ENCODE measurements at regions not wholly inside any gene's neighbourhood (a gene's known extent, or its start where the extent isn't known, plus 50 kb on each side); places are given as distances from the start of the nearest gene placed in this dataset.

DNA sequence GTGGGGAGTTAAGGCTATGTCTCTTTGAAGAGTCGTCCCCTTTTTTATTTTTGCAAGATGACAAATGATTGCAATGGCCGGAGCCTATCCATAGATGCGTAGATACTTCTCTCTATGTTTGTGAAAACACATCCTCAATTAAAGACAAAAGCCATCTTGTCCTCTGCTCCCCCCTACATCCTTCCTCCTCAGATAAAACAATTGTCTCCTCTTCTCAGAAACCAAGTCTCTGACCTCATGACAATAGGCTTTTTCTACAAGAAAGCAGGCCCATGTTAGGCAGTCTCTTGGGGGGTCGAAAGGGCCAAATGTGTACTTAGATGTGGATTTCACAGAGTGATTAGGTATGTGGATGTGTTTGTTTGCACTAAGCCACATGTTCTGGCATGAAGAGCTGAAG lies 51.1 kb upstream of the SSTR4 start:
- no peak for DNase-seq (ENCODE audit: low read depth, low spot score)
- in situ Hi-C loops (cut with MboI) (no loop called here), intact Hi-C loops (cut with micrococcal nuclease; ENCODE audit: unreplicated experiment) (no loop called here)
- 36% methylated on average over 4 of the region's 4 CpGs for WGBS (ENCODE audit: insufficient coverage, insufficient replicate concordance, low lambda C conversion rate, missing lambda C conversion rate)
- H3K79me2 ChIP-seq (ENCODE audit: control insufficient read depth, insufficient read depth, low read length), result no peaks in the 10 kb centered on the region
- no peak overlapping the region for H3K9ac ChIP-seq (ENCODE audit: control insufficient read depth, insufficient read depth, low read length)
- no peak overlapping the region for H3K4me2 ChIP-seq (ENCODE audit: control insufficient read depth, insufficient read depth)
- TF ChIP-seq STAT3 (IDR thresholded peaks at IDR 0.05; ENCODE audit: low read depth, low read length), result no peak
- no peak for TF ChIP-seq CUX1 (IDR thresholded peaks at IDR 0.05; ENCODE audit: insufficient replicate concordance, low read depth, low read length)
- no peak for TF ChIP-seq HSF1 (IDR thresholded peaks at IDR 0.05; ENCODE audit: low read depth, low read length)
- POLR2A ChIA-PET, result no interaction called here
- H3K4me1 ChIP-seq (ENCODE audit: control insufficient read depth, insufficient read depth, low read length), result no peaks in the 10 kb centered on the region
- FAIRE-seq, result no peak
- SMC1A ChIA-PET (ENCODE audit: uncharacterized antibody, unreplicated experiment), result no interaction called here
- no peak overlapping the region for H2AFZ ChIP-seq (ENCODE audit: control insufficient read depth, low read depth, low read length)
- H3K9me3 ChIP-seq (replicated peaks; ENCODE audit: control insufficient read depth, insufficient read depth, low read length), result no peaks in the 10 kb centered on the region; the same call in 2 of the 3 replicates
- CTCF ChIA-PET, result no interaction called here
- H3K27me3 ChIP-seq (replicated peaks in 1 of 2; ENCODE audit: control insufficient read depth in 2 of 2, insufficient read depth in 2 of 2, low read length in 1 of 2), result no peaks in the 10 kb centered on the region; a peak in 1 of 4 replicates
- BruUV-seq (replicated peaks), result no TSS peak
- no peak for ATAC-seq
- H3K27ac ChIP-seq (ENCODE audit: control insufficient read depth, insufficient read depth), result no peak overlapping the region
- H4K20me1 ChIP-seq (ENCODE audit: control insufficient read depth, insufficient read depth), result no peaks in the 10 kb centered on the region
- H3K36me3 ChIP-seq (ENCODE audit: control insufficient read depth in 2 of 2, insufficient read depth in 2 of 2, low read length in 1 of 2), result no peaks in the 10 kb centered on the region
- RAD21 ChIA-PET (ENCODE audit: unreplicated experiment), result no interaction called here
- no peak overlapping the region for H3K4me3 ChIP-seq

Measured in GM12878 (cell line).